ENCODE measurements at regions not wholly inside any gene's neighbourhood (a gene's known extent, or its start where the extent isn't known, plus 50 kb on each side); places are given as distances from the start of the nearest gene placed in this dataset.

DNA sequence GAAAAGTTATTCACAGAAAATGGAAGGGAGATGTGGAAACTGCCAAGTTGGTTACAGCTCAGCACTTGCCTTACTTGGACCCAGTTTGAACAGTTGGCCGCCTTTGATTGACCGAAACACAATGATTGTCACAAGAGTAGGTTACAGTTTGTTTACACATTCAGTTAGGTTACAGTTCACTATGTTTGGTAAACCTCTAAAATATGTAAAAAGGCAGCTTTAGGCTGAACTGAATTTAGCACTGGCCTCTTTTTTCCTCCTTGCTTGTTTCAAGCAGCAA lies 116.2 kb downstream of the OLIG3 start:
- TF ChIP-seq, protein P1, sequence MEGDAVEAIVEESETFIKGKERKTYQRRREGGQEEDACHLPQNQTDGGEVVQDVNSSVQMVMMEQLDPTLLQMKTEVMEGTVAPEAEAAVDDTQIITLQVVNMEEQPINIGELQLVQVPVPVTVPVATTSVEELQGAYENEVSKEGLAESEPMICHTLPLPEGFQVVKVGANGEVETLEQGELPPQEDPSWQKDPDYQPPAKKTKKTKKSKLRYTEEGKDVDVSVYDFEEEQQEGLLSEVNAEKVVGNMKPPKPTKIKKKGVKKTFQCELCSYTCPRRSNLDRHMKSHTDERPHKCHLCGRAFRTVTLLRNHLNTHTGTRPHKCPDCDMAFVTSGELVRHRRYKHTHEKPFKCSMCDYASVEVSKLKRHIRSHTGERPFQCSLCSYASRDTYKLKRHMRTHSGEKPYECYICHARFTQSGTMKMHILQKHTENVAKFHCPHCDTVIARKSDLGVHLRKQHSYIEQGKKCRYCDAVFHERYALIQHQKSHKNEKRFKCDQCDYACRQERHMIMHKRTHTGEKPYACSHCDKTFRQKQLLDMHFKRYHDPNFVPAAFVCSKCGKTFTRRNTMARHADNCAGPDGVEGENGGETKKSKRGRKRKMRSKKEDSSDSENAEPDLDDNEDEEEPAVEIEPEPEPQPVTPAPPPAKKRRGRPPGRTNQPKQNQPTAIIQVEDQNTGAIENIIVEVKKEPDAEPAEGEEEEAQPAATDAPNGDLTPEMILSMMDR (IDR thresholded peaks at IDR 0.05; ENCODE audit: insufficient read depth, low read length, poor library complexity, severe bottlenecking) = no peak
- Histone ChIP-seq H3K27me3 (ENCODE audit: control insufficient read depth, insufficient read depth, low read length) (no peaks in the 10 kb centered on the region), H3K36me3 (ENCODE audit: control insufficient read depth, insufficient read depth, low read length) (no peaks in the 10 kb centered on the region), H3K4me3 (ENCODE audit: low read depth, low read length) (no peak overlapping the region)
- DNase-seq (ENCODE audit: low read depth) = no peak

DNA sequence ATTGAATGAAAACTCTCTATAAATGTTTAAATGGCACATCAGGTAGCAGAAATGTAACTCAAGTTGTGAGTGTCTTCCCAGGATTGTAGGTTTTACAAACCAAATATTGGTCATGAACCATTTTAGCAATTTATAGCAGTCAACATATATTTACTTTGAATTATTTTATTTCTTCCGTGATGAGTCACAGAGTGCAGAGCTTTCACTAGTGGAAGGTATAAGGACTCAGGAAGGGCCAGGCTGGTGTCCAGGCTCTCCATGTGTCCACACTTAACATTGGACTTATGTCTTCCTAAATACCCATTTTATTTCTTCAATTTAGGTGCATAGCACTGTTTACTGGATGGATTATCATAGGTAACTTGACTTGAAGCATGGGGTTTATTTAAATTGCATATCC lies 120.9 kb downstream of the OLIG3 start:
- Histone ChIP-seq H3K27me3 (ENCODE audit: control insufficient read depth, insufficient read depth, low read length) (no peaks in the 10 kb centered on the region), H3K4me3 (ENCODE audit: low read depth, low read length) (no peak overlapping the region), H3K36me3 (ENCODE audit: control insufficient read depth, insufficient read depth, low read length) (no peaks in the 10 kb centered on the region)
- TF ChIP-seq, protein P1 (IDR thresholded peaks at IDR 0.05; ENCODE audit: insufficient read depth, low read length, poor library complexity, severe bottlenecking) = no peak
- no peak for DNase-seq (ENCODE audit: low read depth)

DNA sequence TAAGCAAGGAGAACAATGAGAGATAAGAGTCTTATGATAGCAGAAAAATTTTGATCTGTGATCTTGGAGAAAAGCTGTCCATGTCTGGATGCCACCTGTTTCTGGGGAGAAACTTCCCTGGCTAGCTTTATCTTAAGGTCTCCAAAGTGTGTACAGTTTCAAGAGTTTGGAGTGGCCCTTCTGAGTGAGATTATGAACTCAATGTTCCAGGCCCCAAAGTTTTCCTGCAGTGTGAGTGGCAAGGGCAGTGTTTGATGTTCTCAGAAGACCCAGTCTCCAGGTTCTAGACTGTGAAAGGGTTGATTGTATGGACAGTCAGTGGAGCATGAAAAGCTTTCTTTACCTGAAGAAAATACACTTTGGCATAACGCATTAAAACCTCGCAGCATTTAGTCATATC lies 121.7 kb downstream of the OLIG3 start:
- no peak for DNase-seq (ENCODE audit: low read depth)
- H3K27me3 ChIP-seq (ENCODE audit: control insufficient read depth, insufficient read depth, low read length) = no peaks in the 10 kb centered on the region
- TF ChIP-seq, protein P1 (IDR thresholded peaks at IDR 0.05; ENCODE audit: insufficient read depth, low read length, poor library complexity, severe bottlenecking) = no peak
- H3K36me3 ChIP-seq (ENCODE audit: control insufficient read depth, insufficient read depth, low read length) = no peaks in the 10 kb centered on the region
- no peak overlapping the region for H3K4me3 ChIP-seq (ENCODE audit: low read depth, low read length)

DNA sequence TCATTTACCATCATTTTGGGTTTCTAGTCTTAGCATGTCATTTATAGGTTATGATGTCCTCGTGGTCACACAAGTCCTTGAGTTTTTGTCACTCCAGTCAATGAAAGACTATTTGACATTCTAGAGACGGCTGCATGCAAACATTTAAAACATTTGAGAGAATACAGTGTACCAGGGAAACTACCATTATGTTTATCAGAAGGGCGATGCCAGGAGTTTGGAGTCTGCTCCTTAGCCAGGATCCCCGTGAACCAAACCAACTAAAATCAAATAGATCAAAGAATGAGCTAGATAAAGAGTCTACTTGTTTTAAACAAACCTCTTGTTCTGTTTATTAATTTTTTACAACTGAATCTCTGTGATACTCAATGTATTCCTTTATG lies 122.6 kb downstream of the OLIG3 start:
- TF ChIP-seq, protein P1 (IDR thresholded peaks at IDR 0.05; ENCODE audit: insufficient read depth, low read length, poor library complexity, severe bottlenecking) = no peak
- no peak overlapping the region for H3K4me3 ChIP-seq (ENCODE audit: low read depth, low read length)

DNA sequence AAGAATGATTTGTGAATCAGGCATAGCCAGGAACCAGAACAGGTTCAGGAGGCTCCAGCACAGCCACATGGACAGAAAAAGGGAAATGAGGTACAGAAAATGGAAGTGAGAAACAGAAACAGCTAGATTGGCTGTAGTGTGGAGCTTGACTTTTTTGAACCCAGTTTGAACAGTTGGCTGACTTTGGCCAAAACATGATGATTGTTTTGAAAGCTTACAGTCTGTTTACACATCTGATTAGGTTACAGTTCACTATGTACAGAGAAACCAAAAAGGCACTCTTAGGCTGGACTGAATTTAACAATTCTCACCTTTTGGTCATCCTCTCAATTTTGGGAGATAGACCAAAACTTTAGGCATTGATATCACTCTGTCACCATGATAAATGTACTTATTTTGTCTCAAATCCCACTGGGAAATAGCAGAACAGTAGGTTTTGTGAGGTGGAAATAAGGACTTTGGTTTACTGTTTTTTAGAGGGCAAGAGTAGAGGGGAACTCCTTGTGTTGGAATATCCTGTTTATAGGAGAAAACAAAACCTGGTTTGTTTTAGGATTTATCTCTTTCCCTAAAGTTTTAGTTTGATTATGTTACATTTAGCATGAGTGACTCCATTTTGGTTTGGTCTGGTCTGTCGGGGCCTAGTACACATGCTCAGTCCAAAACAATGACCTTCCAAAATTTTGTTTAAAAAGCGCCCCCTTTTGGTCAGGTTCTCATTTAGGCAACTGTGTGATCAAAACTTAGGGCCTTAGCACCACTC lies 123.1 kb downstream of the OLIG3 start:
- Histone ChIP-seq H3K27me3 (ENCODE audit: control insufficient read depth, insufficient read depth, low read length) (no peaks in the 10 kb centered on the region), H3K36me3 (ENCODE audit: control insufficient read depth, insufficient read depth, low read length) (no peaks in the 10 kb centered on the region), H3K4me3 (ENCODE audit: low read depth, low read length) (no peak overlapping the region)
- DNase-seq (ENCODE audit: low read depth) = no peak
- TF ChIP-seq, protein P1 (IDR thresholded peaks at IDR 0.05; ENCODE audit: insufficient read depth, low read length, poor library complexity, severe bottlenecking) = no peak

More for the DNA sequence above, 122.6 kb downstream of the OLIG3 start:
- DNase-seq (ENCODE audit: low read depth) = no peak
- no peaks in the 10 kb centered on the region for H3K27me3 ChIP-seq (ENCODE audit: control insufficient read depth, insufficient read depth, low read length)
- H3K36me3 ChIP-seq (ENCODE audit: control insufficient read depth, insufficient read depth, low read length) = no peaks in the 10 kb centered on the region

DNA sequence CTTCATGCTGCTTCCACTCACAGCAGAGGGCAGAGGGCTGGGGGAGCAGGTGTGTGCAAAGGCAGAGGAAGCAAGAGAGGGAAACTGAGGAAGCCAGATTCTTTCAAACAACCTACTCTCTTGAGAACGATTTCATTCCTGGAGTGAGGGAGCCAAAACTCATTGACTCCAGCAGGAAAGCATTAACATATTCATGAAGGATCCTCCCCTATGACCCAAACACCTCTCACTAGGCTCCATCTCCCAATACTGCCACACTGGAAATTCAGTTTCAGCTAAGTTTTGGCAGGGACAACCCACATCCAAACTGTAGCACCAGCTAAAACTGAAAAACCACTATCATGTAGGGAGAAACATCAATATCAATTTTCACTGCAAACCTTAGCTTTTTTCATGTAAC lies 125.1 kb downstream of the OLIG3 start:
- TF ChIP-seq, protein P1 (IDR thresholded peaks at IDR 0.05; ENCODE audit: insufficient read depth, low read length, poor library complexity, severe bottlenecking) = no peak
- Histone ChIP-seq H3K36me3 (ENCODE audit: control insufficient read depth, insufficient read depth, low read length) (no peaks in the 10 kb centered on the region), H3K27me3 (ENCODE audit: control insufficient read depth, insufficient read depth, low read length) (no peaks in the 10 kb centered on the region), H3K4me3 (ENCODE audit: low read depth, low read length) (no peak overlapping the region)
- DNase-seq (ENCODE audit: low read depth) = no peak

Measured in kidney epithelial cell (primary cell).